ENCODE measurements at regions not wholly inside any gene's neighbourhood (a gene's known extent, or its start where the extent isn't known, plus 50 kb on each side); places are given as distances from the start of the nearest gene placed in this dataset.

DNA sequence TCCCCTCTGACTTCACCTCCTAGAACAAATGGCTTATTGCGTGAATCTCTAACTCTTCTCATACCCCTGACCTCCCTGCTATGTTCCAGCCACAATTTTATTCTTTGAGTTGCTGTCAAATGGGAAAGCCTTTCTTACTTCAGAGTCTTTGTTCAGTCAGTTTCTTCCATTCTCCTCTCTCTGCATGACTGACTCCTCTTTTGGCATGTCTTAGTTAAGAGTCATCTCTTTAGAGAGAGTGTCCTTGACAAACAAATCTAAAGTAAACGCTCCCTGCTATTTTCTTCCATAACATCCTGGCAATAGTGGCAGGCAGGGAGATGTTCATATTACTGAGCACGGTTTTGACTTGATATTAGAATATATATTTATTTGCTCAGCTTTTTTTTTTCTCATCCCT is 170.7 kb upstream of the ERBB4 start:
- TF ChIP-seq, protein P1, sequence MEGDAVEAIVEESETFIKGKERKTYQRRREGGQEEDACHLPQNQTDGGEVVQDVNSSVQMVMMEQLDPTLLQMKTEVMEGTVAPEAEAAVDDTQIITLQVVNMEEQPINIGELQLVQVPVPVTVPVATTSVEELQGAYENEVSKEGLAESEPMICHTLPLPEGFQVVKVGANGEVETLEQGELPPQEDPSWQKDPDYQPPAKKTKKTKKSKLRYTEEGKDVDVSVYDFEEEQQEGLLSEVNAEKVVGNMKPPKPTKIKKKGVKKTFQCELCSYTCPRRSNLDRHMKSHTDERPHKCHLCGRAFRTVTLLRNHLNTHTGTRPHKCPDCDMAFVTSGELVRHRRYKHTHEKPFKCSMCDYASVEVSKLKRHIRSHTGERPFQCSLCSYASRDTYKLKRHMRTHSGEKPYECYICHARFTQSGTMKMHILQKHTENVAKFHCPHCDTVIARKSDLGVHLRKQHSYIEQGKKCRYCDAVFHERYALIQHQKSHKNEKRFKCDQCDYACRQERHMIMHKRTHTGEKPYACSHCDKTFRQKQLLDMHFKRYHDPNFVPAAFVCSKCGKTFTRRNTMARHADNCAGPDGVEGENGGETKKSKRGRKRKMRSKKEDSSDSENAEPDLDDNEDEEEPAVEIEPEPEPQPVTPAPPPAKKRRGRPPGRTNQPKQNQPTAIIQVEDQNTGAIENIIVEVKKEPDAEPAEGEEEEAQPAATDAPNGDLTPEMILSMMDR (IDR thresholded peaks at IDR 0.05), result no peak
- TF ChIP-seq POLR2A (IDR thresholded peaks at IDR 0.05), result no peak
